IPS DF 19.7 (cell line): ENCODE measurements at regions not wholly inside any gene's neighbourhood (a gene's known extent, or its start where the extent isn't known, plus 50 kb on each side); places are given as distances from the start of the nearest gene placed in this dataset.

Source experiments
- DNase-seq: peaks from one replicate; pipeline ENCODE4 v3.0.0-alpha.2; 2013; ENCODE audit warnings: low read depth, low spot score

GRCh38 chr1:38430949-38431348, 384.4 kb upstream of the POU3F1 start:
- DNase-seq: no peak

GRCh38 chr1:38424677-38425076, 378.1 kb upstream of the POU3F1 start:
- no peak for DNase-seq

GRCh38 chr1:38420666-38421065, 374.1 kb upstream of the POU3F1 start:
- no peak for DNase-seq

DNA sequence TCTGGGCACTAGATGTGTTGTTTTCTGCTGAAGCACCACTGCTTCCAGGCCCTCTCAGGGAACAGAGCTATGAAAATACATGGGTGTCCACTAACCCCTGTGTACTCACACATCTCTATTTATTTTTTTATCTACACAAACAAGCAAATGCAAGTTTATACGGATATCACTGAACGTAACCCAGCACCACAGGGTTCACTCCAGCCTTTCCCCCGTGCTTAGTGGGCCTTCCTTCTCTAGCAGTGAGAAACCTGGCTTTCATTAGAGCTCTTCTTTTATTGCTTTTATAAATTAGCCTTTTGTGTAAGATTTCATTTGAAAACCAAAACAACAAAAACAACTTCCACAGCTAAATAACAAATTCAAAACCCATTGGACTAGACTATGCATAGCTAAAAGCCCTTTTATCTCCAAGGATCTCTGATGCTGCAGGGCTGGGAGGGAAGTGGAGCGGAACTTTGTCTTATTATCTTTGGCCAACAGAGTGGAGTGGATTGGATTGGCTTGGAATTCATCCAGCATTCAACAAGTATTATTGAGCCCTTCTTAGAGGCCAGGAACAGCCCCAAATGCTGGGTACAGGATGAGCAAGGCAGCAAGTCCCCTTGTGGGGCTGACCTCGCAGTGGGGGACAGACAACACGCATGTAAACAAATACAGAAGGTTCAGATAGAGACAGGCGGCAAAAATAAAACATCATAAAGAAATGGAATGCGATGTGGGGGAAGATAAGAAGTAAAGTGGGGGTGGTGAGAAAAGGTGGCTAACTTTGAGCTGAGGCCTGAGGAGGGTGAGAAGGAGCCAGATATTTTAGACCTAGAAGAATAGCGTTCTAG, 371.8 kb upstream of the POU3F1 start:
- no peak for DNase-seq

DNA sequence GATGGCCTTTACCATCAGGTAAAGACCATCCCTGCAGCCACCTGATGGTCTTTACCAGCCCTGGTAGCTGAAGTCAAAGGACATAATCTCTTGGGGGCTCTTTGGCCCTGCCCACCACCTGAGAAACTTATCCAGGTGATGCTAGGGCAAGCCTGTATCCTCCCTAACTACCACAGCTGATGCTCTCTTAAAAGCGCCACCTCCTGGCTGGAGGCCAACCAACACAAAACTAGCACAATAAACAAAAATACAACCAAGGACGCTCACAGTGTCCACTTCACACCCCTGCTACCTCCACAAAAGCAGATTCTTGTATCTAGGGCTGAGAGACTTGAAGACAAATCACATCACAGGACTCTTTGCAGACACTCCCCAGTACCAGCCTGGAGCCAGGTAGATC, 357.1 kb upstream of the POU3F1 start:
- no peak for DNase-seq

DNA sequence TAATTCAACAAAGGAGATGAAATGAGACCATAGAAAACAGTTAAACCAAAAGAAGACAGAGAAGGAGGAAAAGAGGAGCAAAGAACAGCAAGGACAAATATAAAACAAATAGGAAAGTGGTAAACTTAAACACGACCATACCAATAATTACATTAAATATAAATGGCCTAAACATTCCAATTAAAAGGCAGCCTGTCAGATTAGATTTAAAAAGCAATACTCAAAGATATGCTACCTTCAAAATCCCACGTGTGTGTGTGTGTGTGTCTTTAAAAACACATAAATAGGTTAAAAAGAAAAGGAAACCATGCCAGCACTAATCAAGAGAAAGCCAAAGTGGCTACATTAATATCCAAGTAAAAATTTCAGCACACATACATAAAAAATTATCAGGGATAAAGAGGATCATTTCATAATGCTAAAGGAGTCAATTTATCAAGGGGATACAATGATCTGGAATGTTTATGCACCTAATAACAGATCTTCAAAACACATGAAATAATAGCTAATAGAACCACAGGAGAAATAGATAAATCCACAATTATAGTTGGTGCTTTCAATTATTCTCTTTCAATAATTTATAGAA, 355.7 kb upstream of the POU3F1 start:
- no peak for DNase-seq

- no peak for DNase-seq
Measured at GRCh38 chr1:38396606-38397005, 350.0 kb upstream of the POU3F1 start.

GRCh38 chr1:38394303-38394702, 347.7 kb upstream of the POU3F1 start:
- no peak for DNase-seq

GRCh38 chr1:38392861-38393260, 346.3 kb upstream of the POU3F1 start:
- no peak for DNase-seq

- no peak for DNase-seq
Measured at GRCh38 chr1:38381256-38381655, 334.7 kb upstream of the POU3F1 start.

DNA sequence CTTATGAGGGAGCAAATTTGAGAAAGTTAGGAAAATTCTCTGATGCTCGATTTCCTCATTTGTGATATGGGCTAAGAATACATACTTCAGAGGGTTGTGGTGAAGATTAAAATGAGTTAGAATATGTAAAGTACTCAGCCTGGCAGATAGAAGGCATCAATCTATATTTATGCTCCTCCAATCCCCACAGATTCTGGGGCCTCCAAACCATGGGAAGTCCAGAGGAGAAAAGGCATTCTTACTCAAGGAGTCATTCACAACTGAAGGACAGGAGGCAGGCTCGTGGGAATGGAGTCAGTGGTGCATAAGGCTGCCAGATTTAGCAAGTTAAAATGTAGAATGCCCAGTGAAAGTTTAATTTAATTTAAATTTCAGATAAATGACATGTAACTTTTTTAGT, 330.0 kb upstream of the POU3F1 start:
- no peak for DNase-seq

GRCh38 chr1:38375035-38375434, 328.4 kb upstream of the POU3F1 start:
- no peak for DNase-seq

- DNase-seq: no peak
Measured at GRCh38 chr1:38371505-38371844, 324.9 kb upstream of the POU3F1 start.

DNA sequence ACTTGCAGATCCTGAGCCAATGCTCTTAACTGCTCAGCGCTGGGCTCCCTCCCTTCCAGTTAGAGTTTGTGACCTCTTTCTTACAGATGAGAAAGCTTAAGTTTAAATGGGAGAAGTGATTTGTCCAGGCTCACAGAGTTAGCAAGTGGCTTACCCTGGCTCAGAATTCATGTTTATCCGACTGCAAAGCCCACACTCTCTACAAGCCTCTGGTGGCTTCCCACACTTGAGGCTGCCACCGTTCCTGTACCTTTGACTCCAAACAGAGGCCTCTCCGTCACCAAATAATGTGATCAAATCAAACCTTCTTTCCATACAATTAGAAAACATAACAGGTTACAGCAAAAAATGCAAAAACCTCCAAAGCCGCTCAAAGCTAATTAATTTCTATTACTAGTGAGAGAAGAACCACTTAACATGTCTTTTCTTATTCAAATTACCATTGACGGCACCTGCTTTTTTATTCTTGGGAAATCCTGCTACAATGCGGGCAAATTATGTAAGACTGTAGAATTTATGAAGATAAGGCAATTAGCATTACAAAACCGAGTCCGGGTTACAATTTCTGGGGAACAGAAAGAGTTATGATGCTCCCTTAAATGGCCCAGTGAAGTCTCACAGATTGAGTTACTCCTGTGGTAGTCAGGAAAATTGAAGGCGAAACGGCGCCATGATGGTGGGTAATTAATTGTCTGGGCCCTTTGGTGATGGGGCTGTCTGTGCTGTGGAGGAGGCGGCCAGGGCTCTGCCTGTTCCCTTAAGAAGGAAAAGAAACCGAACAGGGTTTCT, 324.3 kb upstream of the POU3F1 start:
- DNase-seq: no peak

- no peak for DNase-seq
Measured at GRCh38 chr1:38365242-38365641, 318.6 kb upstream of the POU3F1 start.

DNA sequence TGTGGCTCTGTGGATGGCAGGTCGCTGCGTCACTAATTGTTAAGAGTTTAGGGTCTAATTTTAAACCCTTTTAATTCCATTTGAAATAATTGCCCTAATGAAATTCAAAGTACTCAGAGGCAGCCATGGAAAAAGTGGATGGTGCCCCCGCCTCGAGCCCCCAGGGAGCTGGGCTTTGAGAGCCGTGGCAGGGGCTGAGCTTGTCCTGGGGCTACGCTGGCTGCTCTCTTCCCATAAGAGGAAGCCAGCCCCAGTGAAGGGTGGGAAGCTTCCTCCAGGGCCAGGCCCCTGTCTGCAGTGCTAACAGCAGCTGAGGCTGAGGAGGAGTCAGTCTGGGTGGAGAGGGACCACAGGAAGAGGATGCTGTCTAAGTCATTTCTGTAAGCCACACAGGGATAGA, 315.0 kb upstream of the POU3F1 start:
- no peak for DNase-seq

DNA sequence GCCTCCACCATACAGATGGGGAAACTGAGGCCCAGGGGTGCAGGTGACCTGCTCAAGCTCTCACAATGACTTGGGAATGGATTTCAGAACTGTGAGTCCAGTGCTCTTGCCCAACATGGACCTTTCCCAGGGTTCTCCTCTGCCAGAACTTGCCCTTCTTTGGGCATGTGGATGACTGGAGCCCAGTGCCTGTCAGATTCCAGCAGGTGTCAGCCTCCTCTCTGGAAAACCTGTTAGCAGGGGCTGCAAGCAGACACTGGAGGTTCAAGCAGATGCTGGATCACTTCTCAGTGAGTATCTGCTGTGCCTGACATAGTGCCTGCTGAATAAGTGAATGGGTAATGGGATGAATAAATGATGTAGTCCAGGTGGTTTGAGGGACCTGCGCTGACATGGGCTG, 314.2 kb upstream of the POU3F1 start:
- DNase-seq: no peak

GRCh38 chr1:38353956-38354355, 307.4 kb upstream of the POU3F1 start:
- no peak for DNase-seq

DNA sequence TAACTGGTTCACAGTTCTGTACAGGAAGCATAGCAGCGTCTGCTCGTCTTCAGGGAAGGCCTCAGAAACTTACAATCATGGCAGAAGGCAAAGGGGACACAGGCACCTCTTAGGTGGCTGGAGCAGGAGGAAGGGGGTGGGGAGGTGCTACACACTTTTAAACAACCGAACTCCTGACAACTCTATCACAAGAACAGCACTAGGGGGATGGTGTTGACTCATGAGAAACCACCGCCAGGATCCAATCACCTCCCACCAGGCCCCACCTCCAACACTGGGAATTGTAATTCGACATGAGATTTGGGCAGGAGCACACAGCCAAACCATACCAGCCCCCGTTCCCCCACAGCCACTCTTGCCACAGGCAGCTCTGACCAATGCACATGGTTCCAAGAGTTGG, 306.3 kb upstream of the POU3F1 start:
- DNase-seq: no peak

DNA sequence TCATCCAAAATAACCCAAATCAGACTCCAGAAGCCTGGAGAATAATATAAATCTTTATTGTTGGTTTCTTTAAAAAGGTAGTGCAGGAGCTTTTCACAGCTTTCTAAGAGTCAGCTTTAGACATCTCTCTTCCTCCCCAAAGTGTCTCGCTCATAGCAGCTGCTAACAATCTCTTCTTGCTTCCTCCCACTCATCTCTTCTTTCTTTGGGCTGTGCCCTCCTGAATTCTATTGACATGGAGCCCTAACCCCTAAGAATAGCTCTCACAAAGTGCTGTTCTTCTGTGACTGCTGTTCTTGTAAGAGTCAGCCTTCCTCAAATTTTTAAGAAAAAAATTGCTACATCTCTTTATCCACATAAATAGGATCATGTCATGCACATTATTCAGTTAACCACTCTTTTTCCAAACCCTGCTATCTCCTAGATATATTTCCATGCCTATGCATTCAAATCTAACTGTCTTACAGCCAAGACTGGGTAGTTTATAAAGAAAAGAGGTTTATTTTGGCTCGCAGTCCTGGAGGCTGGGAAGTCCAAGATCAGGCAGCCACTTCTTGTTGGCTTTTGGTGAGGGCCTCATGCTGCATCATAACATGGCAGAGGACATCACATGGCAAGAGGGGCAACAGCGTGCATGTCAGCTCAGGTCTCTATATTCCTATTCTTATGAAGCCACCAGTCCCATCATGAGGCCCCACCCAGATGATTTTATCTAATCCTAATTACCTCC, 301.0 kb upstream of the POU3F1 start:
- DNase-seq: no peak

DNA sequence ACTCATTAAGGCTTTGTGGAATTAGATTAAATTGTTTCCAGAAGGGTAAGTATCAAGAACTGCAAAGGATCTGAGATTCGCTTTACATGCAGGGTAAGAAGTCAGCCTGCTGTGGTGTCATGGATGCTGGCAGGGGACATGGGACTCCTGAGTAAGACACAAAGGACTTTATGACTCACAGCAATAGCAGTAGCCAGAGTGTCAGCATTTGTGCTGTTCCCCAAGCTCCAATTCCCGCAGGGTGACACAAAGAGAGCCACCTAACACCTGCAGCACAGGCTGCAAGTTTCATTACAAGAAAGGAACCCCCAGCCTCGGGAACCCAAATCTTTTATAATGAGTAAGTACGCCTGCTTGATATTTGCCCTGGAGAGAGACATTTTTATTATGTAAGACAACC, 298.1 kb upstream of the POU3F1 start:
- no peak for DNase-seq

DNA sequence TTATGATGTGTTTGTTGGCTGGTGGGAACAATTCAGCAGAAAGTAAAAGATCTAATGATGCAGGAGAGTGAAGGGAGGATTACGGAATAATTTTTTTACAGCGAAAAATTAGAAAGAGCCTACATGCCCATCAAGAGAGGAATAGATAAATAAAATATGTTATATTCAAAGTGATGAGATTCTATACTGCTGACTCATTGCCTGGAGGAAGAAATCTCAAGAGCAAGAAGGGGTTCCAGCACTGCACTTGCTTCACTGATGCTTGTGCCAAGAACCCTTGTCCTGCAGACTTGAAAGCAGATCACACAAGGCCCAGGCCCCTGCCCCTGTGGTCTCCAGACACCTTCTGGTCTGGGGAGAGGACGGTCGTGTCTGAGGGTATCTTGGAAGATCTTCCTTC, 295.1 kb upstream of the POU3F1 start:
- DNase-seq: no peak
